HepG2 (cell line): ENCODE measurements at regions not wholly inside any gene's neighbourhood (a gene's known extent, or its start where the extent isn't known, plus 50 kb on each side); places are given as distances from the start of the nearest gene placed in this dataset.

Experiments used
- CTCF ChIP-seq: sonication (generic); formaldehyde crosslinking; IDR thresholded peaks from 2 replicates; pipeline ENCODE4 v1.5.0; 2020; ENCODE audit warnings: mild to moderate bottlenecking, missing genetic modification reagents, moderate library complexity
- HNF1A ChIP-seq, 2 experiments: sonication (generic) in 1 of 2; formaldehyde crosslinking in 1 of 2; IDR thresholded peaks; 2 replicates each; pipeline versions ENCODE4 v1.4.0 to v1.6.1; 2016 to 2020; ENCODE audit warnings: borderline replicate concordance in 1 of 2, low read depth in 1 of 2, mild to moderate bottlenecking in 1 of 2, missing genetic modification reagents in 1 of 2
- MED1 ChIP-seq: sonication (generic); formaldehyde crosslinking; IDR thresholded peaks from 2 replicates; pipeline ENCODE4 v1.4.0; 2020; ENCODE audit warnings: missing genetic modification reagents
- NR3C1 ChIP-seq: sonication (generic); formaldehyde crosslinking; IDR thresholded peaks from 2 replicates; pipeline ENCODE4 v1.4.0; 2020; ENCODE audit warnings: missing genetic modification reagents
- RBM39 ChIP-seq: fragments of 200-400 bp; formaldehyde crosslinking; IDR thresholded peaks from one replicate; pipeline ENCODE4 v1.6.1; 2018; ENCODE audit warnings: antibody characterized with exemption, mild to moderate bottlenecking, low read depth, low read length; ENCODE audit not compliant: poor library complexity, severe bottlenecking
- REL ChIP-seq: sonication (generic); formaldehyde crosslinking; conservative IDR thresholded peaks from 2 replicates; pipeline ENCODE4 v1.8.0; 2022; ENCODE audit warnings: mild to moderate bottlenecking, missing genetic modification reagents, moderate library complexity
- SMC3 ChIP-seq: IDR thresholded peaks from 2 replicates; pipeline ENCODE4 v1.6.1; 2011; ENCODE audit warnings: low read length, improper control_type of control experiment
- ZBED4 ChIP-seq: sonication (generic); formaldehyde crosslinking; IDR thresholded peaks from 2 replicates; pipeline ENCODE4 v1.4.0; 2020; ENCODE audit warnings: missing genetic modification reagents, borderline replicate concordance
- ZNF317 ChIP-seq: sonication (generic); formaldehyde crosslinking; IDR thresholded peaks from 2 replicates; pipeline ENCODE4 v1.5.0; 2020; ENCODE audit warnings: mild to moderate bottlenecking, missing genetic modification reagents

DNA sequence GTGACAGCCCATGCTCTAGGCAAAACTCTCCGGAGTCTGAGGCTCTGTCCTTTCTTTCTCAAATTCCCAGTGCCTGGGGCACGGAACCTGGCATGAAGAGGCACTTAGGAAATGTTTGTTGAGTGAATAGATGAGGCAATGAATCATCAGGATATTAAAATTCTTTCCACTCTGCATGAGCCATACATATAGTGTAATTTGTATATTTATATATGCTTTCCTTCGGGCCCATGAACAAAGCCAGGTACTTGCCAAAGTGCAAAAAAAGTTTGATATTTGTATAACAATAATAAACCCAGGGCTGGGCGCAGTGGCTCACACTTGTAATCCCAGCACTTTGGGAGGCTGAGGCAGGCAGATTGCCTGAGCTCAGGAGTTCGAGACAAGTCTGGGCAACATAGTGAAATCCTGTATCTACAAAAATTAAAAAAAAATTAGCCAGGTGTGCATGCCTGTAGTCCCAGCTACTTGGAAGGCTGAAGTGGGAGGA, 212.3 kb upstream of the ZNF217 start:
- TF ChIP-seq ZBED4 (CRISPR knock-in tag) (no peak), ZNF317 (CRISPR knock-in tag) (no peak), MED1 (CRISPR knock-in tag) (no peak), NR3C1 (no peak), SMC3 (no peak), REL (CRISPR knock-in tag) (no peak), HNF1A (IDR thresholded peaks at IDR 0.05; ENCODE audit: low read depth) (no peak), HNF1A (CRISPR knock-in tag; IDR thresholded peaks at IDR 0.05; ENCODE audit: borderline replicate concordance) (no peak), RBM39 (no peak), CTCF (CRISPR knock-in tag) (no peak)
